IMR-90 (cell line): ENCODE measurements at regions not wholly inside any gene's neighbourhood (a gene's known extent, or its start where the extent isn't known, plus 50 kb on each side); places are given as distances from the start of the nearest gene placed in this dataset.

Experiments used
- ATAC-seq: fragments of 200-7000 bp; cut with Tn5 transposase; 2 replicates; pipeline ENCODE4 v1.9.1; 2020; ENCODE audit warnings: low read depth, mild to moderate bottlenecking, moderate library complexity
- BruUV-seq: library from RNA; stranded (reverse); fragments of 400-500 nt; replicated peaks from 2 replicates; lab custom pipeline; 2021; lab: Mats Ljungman, UMichigan
- CTCF ChIA-PET: fragments of 300-600 bp; formaldehyde crosslinking; extraction: SDS; loops from one replicate; lab custom pipeline; 2021; ENCODE audit warnings: antibody characterized with exemption; lab: Yijun Ruan, JAX
- POLR2A ChIA-PET: fragments of 300-600 bp; sonication (Branson Sonifier 250); formaldehyde crosslinking; loops from one replicate; lab custom pipeline; 2022; ENCODE audit warnings: antibody characterized with exemption; ENCODE audit not compliant: unreplicated experiment; lab: Charles Lee
- DNase-seq: peaks from one replicate; pipeline ENCODE4 v3.0.0; 2013
- H2AFZ ChIP-seq: replicated peaks from 2 replicates; pipeline ENCODE3; 2013; ENCODE audit warnings: low read length, mild to moderate bottlenecking; ENCODE audit not compliant: poor library complexity
- H2AK5ac ChIP-seq: 2 replicates; pipeline ENCODE4 v1.6.1; 2013; ENCODE audit warnings: low read depth, low read length, inconsistent platforms
- H2AK9ac ChIP-seq: replicated peaks from 2 replicates; pipeline ENCODE3; 2013; ENCODE audit warnings: mild to moderate bottlenecking, low read depth, low read length, moderate library complexity; ENCODE audit not compliant: poor library complexity
- H2BK120ac ChIP-seq: 2 replicates; pipeline ENCODE4 v1.6.1; 2013; ENCODE audit warnings: low read depth, low read length, inconsistent platforms
- H2BK15ac ChIP-seq: 3 replicates; pipeline ENCODE4 v1.6.1; 2013; ENCODE audit warnings: low read depth, low read length, inconsistent platforms
- H2BK20ac ChIP-seq: 2 replicates; pipeline ENCODE4 v1.6.1; 2013; ENCODE audit warnings: low read depth, mild to moderate bottlenecking, inconsistent platforms, low read length, moderate library complexity
- H2BK5ac ChIP-seq: 2 replicates; pipeline ENCODE4 v1.6.1; 2013; ENCODE audit warnings: mild to moderate bottlenecking, low read depth, low read length, inconsistent platforms; ENCODE audit not compliant: poor library complexity, severe bottlenecking
- H3K14ac ChIP-seq: replicated peaks from 2 replicates; pipeline ENCODE4 v1.6.1; 2013; ENCODE audit warnings: low read depth, low read length, inconsistent platforms
- H3K18ac ChIP-seq: 2 replicates; pipeline ENCODE4 v1.6.1; 2013; ENCODE audit warnings: low read depth, low read length, control low read depth
- H3K23ac ChIP-seq: 2 replicates; pipeline ENCODE4 v1.6.1; 2013; ENCODE audit warnings: low read depth, low read length, inconsistent platforms
- H3K27ac ChIP-seq: 2 replicates; pipeline ENCODE4 v1.5.1; 2013; ENCODE audit warnings: mild to moderate bottlenecking, control low read depth, low read length; ENCODE audit not compliant: insufficient read depth
- H3K27me3 ChIP-seq: 2 replicates; pipeline ENCODE4 v1.6.1; 2013; ENCODE audit warnings: low read length; ENCODE audit not compliant: control insufficient read depth, insufficient read depth
- H3K36me3 ChIP-seq: 2 replicates; pipeline ENCODE4 v1.6.1; 2013; ENCODE audit warnings: low read length, mixed read lengths; ENCODE audit not compliant: control insufficient read depth, insufficient read depth
- H3K4ac ChIP-seq: 2 replicates; pipeline ENCODE4 v1.6.1; 2013; ENCODE audit warnings: low read depth, low read length, inconsistent platforms
- H3K4me1 ChIP-seq: 2 replicates; pipeline ENCODE4 v1.6.1; 2013; ENCODE audit warnings: low read length, mixed read lengths; ENCODE audit not compliant: control insufficient read depth, insufficient read depth
- H3K4me2 ChIP-seq: 2 replicates; pipeline ENCODE4 v1.6.1; 2013; ENCODE audit warnings: low read depth, mild to moderate bottlenecking, control low read depth, low read length, moderate library complexity
- H3K4me3 ChIP-seq: 2 replicates; pipeline ENCODE4 v1.5.1; 2013; ENCODE audit warnings: low read depth, mild to moderate bottlenecking, control low read depth, low read length, moderate library complexity; ENCODE audit not compliant: insufficient read depth
- H3K56ac ChIP-seq: 2 replicates; pipeline ENCODE4 v1.6.1; 2013; ENCODE audit warnings: low read length, inconsistent platforms; ENCODE audit not compliant: insufficient read depth; ENCODE audit errors: extremely low read depth
- H3K79me1 ChIP-seq, 2 experiments: 2 replicates each; pipeline ENCODE4 v1.6.1; 2013; ENCODE audit warnings: low read length in 2 of 2, inconsistent platforms in 1 of 2, low read depth in 1 of 2
- H3K9ac ChIP-seq: 2 replicates; pipeline ENCODE4 v1.6.1; 2013; ENCODE audit warnings: low read depth, low read length, control low read depth
- H3K9me1 ChIP-seq: 2 replicates; pipeline ENCODE4 v1.6.1; 2013; ENCODE audit warnings: low read length, inconsistent platforms; ENCODE audit not compliant: insufficient read depth
- H3K9me3 ChIP-seq: 2 replicates; pipeline ENCODE4 v1.6.1; 2013; ENCODE audit warnings: low read length; ENCODE audit not compliant: control insufficient read depth, insufficient read depth
- H4K20me1 ChIP-seq: 2 replicates; pipeline ENCODE4 v1.6.1; 2013; ENCODE audit warnings: low read length, inconsistent platforms; ENCODE audit not compliant: insufficient read depth
- H4K5ac ChIP-seq: 2 replicates; pipeline ENCODE4 v1.6.1; 2013; ENCODE audit warnings: mild to moderate bottlenecking, low read depth, low read length, control low read depth
- H4K8ac ChIP-seq, 2 experiments: 2 replicates each; pipeline ENCODE4 v1.6.1; 2013; ENCODE audit warnings: low read depth in 2 of 2, low read length in 2 of 2, control low read depth in 1 of 2, inconsistent platforms in 1 of 2
- H4K91ac ChIP-seq: 2 replicates; pipeline ENCODE4 v1.6.1; 2013; ENCODE audit warnings: low read depth, low read length, inconsistent platforms; ENCODE audit not compliant: insufficient read depth
- BHLHE40 ChIP-seq: fragments of 150-350 bp; IDR thresholded peaks from 2 replicates; pipeline ENCODE4 v1.6.1; 2016; ENCODE audit warnings: mild to moderate bottlenecking, low read depth, low read length
- CEBPB ChIP-seq: IDR thresholded peaks from 2 replicates; pipeline ENCODE4 v1.6.1; 2012; ENCODE audit warnings: low read depth, low read length, improper control_type of control experiment
- MAFK ChIP-seq: IDR thresholded peaks from 2 replicates; pipeline ENCODE4 v1.6.1; 2012; ENCODE audit warnings: low read depth, low read length, improper control_type of control experiment
- MXI1 ChIP-seq: IDR thresholded peaks from 2 replicates; pipeline ENCODE4 v1.6.1; 2012; ENCODE audit warnings: low read depth, mild to moderate bottlenecking, low read length, moderate library complexity, borderline replicate concordance
- NFE2L2 ChIP-seq: fragments of 150-350 bp; IDR thresholded peaks from 2 replicates; pipeline ENCODE4 v1.6.1; 2016; ENCODE audit warnings: low read depth, mild to moderate bottlenecking, low read length
- POLR2A ChIP-seq: IDR thresholded peaks from 2 replicates; pipeline ENCODE4 v1.6.1; 2012; ENCODE audit warnings: mild to moderate bottlenecking, low read depth, low read length
- RAD21 ChIP-seq: IDR thresholded peaks from 2 replicates; pipeline ENCODE4 v1.6.1; 2012; ENCODE audit warnings: low read length, improper control_type of control experiment
- RCOR1 ChIP-seq: IDR thresholded peaks from 2 replicates; pipeline ENCODE4 v1.6.1; 2012; ENCODE audit warnings: mild to moderate bottlenecking, low read length, improper control_type of control experiment; ENCODE audit not compliant: insufficient replicate concordance
- USF2 ChIP-seq: fragments of 150-350 bp; IDR thresholded peaks from 2 replicates; pipeline ENCODE4 v1.6.1; 2017; ENCODE audit warnings: mild to moderate bottlenecking, antibody characterized with exemption, low read length, low read depth
- WGBS, 2 experiments: methylation state at CpG; one replicate each; pipeline versions ENCODE4 v1.1.5 to v1.1.7; 2013; ENCODE audit warnings: missing lambda C conversion rate in 2 of 2; ENCODE audit not compliant: insufficient read length in 1 of 2; ENCODE audit errors: extremely low coverage in 2 of 2; 5-methylcytosine and 5-hydroxymethylcytosine counted together
- dilution Hi-C: fragments of 300-500 bp; cut with HindIII; formaldehyde crosslinking; loops from one replicate; pipeline ENCODE4 v1.14.3; 2018; ENCODE audit warnings: low sequenced_read_pairs; ENCODE audit not compliant: unreplicated experiment
- in situ Hi-C: fragments of 300-500 bp; cut with MboI; formaldehyde crosslinking; loops from 3 replicates; pipeline ENCODE4 v1.14.3; 2019; ENCODE audit warnings: low sequenced_read_pairs, inconsistent platforms, mixed read lengths
- intact Hi-C: fragments of 100-400 bp; cut with micrococcal nuclease; formaldehyde crosslinking; loops from 2 replicates; pipeline ENCODE4 v1.10.0; 2022

GRCh38 chr1:87466621-87467020 is 137.9 kb downstream of the LMO4 start:
- no peak overlapping the region for H2BK120ac ChIP-seq
- TF ChIP-seq MAFK (no peak), USF2 (no peak), CEBPB (no peak), NFE2L2 (no peak), BHLHE40 (no peak), MXI1 (no peak), POLR2A (no peak), RAD21 (no peak), RCOR1 (no peak)
- no peaks in the 10 kb centered on the region for H3K4me1 ChIP-seq
- CTCF ChIA-PET, result no interaction called here
- no peaks in the 10 kb centered on the region for H3K36me3 ChIP-seq
- no peak overlapping the region for H3K23ac ChIP-seq
- H2BK5ac ChIP-seq, result no peak overlapping the region
- no peak overlapping the region for H2AFZ ChIP-seq
- intact Hi-C loops (no loop called here), in situ Hi-C loops (no loop called here), dilution Hi-C loops (no loop called here)
- H3K9me3 ChIP-seq, result 0 out of 2 replicates have a peak, but pooled peaks cover 1% of the 10 kb centered on the region
- DNase-seq (no peak), ATAC-seq (no peak)
- no peak overlapping the region for H4K91ac ChIP-seq
- H3K14ac ChIP-seq, result no peak overlapping the region
- H3K9ac ChIP-seq, result no peak overlapping the region
- no peaks in the 10 kb centered on the region for H3K79me1 ChIP-seq
- H3K56ac ChIP-seq, result no peak overlapping the region
- no peak overlapping the region for H3K4ac ChIP-seq
- H3K27me3 ChIP-seq, result no peaks in the 10 kb centered on the region
- H3K18ac ChIP-seq, result no peak overlapping the region
- POLR2A ChIA-PET, result no interaction called here
- no peak overlapping the region for H3K4me2 ChIP-seq
- H4K8ac ChIP-seq, result no peak overlapping the region
- no peak overlapping the region for H2AK5ac ChIP-seq
- WGBS, 2 experiments, result no CpG with 5 or more reads among the region's 7 CpGs
- H3K4me3 ChIP-seq, result no peak overlapping the region
- H4K5ac ChIP-seq, result no peak overlapping the region
- H2BK20ac ChIP-seq, result no peak overlapping the region
- H2BK15ac ChIP-seq, result no peak overlapping the region
- no peaks in the 10 kb centered on the region for H3K9me1 ChIP-seq
- H4K20me1 ChIP-seq, result no peaks in the 10 kb centered on the region
- no peak overlapping the region for H2AK9ac ChIP-seq
- BruUV-seq, result no TSS peak
- H3K27ac ChIP-seq, result no peak overlapping the region
